ENCODE measurements at regions not wholly inside any gene's neighbourhood (a gene's known extent, or its start where the extent isn't known, plus 50 kb on each side); places are given as distances from the start of the nearest gene placed in this dataset.

GRCh38 chr20:10976051-10976450, 302.3 kb upstream of the JAG1 start:
- no peak for TF ChIP-seq GATA2 (IDR thresholded peaks at IDR 0.05; ENCODE audit: low read depth, low read length)
- no peak for TF ChIP-seq GATA3 (IDR thresholded peaks at IDR 0.05; ENCODE audit: low read depth, low read length)

Measured in SH-SY5Y (cell line).